NCI-H1436 (cell line): ENCODE measurements at regions not wholly inside any gene's neighbourhood (a gene's known extent, or its start where the extent isn't known, plus 50 kb on each side); places are given as distances from the start of the nearest gene placed in this dataset.
"Not testable (repeated sequence)": the region's sequence is repeated elsewhere in the genome, so short reads cannot be mapped to it uniquely, and the experiment has no call there.

Source experiments
- DNase-seq: peaks from one replicate; lab custom pipeline; 2025; lab: John Stamatoyannopoulos, UW

- DNase-seq: no peak
These were observed 138.0 kb upstream of the EGLN3 start for GRCh38 chr14:34088914-34089313.

GRCh38 chr14:34087571-34087970 lies 136.7 kb upstream of the EGLN3 start:
- no peak for DNase-seq

- no peak for DNase-seq
These were observed 135.4 kb upstream of the EGLN3 start for GRCh38 chr14:34086223-34086757.

GRCh38 chr14:34085695-34086094 lies 134.8 kb upstream of the EGLN3 start:
- DNase-seq: no peak

GRCh38 chr14:34081576-34082136 lies 130.8 kb upstream of the EGLN3 start:
- no peak for DNase-seq

- no peak for DNase-seq
These were observed 130.3 kb upstream of the EGLN3 start for GRCh38 chr14:34081101-34081575.

- DNase-seq: not testable (repeated sequence)
These were observed 128.8 kb upstream of the EGLN3 start for GRCh38 chr14:34079643-34080042.

- DNase-seq: no peak
These were observed 127.4 kb upstream of the EGLN3 start for GRCh38 chr14:34078117-34078743.

GRCh38 chr14:34075826-34076225 lies 125.0 kb upstream of the EGLN3 start:
- no peak for DNase-seq

GRCh38 chr14:34075042-34075744 lies 124.3 kb upstream of the EGLN3 start:
- DNase-seq: peak; percentile 31

GRCh38 chr14:34072921-34073320 lies 122.0 kb upstream of the EGLN3 start:
- DNase-seq: no peak

- DNase-seq: no peak
These were observed 121.5 kb upstream of the EGLN3 start for GRCh38 chr14:34072401-34072800.

- DNase-seq: no peak
These were observed 120.1 kb upstream of the EGLN3 start for GRCh38 chr14:34070917-34071407.

GRCh38 chr14:34069854-34070582 lies 119.1 kb upstream of the EGLN3 start:
- no peak for DNase-seq

GRCh38 chr14:34067587-34067986 lies 116.7 kb upstream of the EGLN3 start:
- no peak for DNase-seq

GRCh38 chr14:34065690-34066391 lies 115.0 kb upstream of the EGLN3 start:
- DNase-seq: no peak

GRCh38 chr14:34065236-34065635 lies 114.4 kb upstream of the EGLN3 start:
- no peak for DNase-seq

- no peak for DNase-seq
These were observed 113.5 kb upstream of the EGLN3 start for GRCh38 chr14:34064349-34064748.

- no peak for DNase-seq
These were observed 112.7 kb upstream of the EGLN3 start for GRCh38 chr14:34063470-34064164.

GRCh38 chr14:34063042-34063441 lies 112.2 kb upstream of the EGLN3 start:
- DNase-seq: no peak
